B cell (primary cell): ENCODE measurements at regions not wholly inside any gene's neighbourhood (a gene's known extent, or its start where the extent isn't known, plus 50 kb on each side); places are given as distances from the start of the nearest gene placed in this dataset.

ENCODE experiments used
- EZH2 ChIP-seq: IDR thresholded peaks from 2 replicates; pipeline ENCODE4 v1.6.1; 2012; ENCODE audit warnings: borderline replicate concordance, low read depth, mild to moderate bottlenecking, moderate library complexity, low read length; ENCODE audit not compliant: insufficient read depth, poor library complexity, severe bottlenecking
- TF ChIP-seq, protein P1 (sequence below): fragments of 200-600 bp; IDR thresholded peaks from one replicate; pipeline ENCODE4 v1.8.0; 2022; ENCODE audit warnings: antibody characterized with exemption, mild to moderate bottlenecking

DNA sequence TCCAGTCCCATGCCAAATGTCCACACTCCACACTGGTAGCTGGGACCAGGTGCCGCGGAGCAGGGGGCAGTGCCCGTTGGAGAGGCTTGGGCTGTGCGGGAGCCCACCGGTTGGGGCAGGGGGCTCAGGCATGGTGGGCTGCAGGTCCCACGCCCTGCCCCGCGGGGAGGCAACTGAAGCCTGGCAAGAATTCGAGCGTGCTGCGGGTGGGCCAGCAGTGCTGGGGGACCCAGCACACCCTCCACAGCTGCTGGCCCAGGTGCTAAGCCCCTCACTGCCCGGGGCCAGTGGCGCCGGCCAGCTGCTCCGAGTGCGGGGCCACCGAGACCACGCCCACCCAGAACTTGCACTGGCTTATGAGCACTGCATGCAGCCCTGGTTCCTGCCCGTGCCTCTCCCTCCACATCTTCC is 479.4 kb downstream of the ZNF385D start:
- TF ChIP-seq, protein P1, sequence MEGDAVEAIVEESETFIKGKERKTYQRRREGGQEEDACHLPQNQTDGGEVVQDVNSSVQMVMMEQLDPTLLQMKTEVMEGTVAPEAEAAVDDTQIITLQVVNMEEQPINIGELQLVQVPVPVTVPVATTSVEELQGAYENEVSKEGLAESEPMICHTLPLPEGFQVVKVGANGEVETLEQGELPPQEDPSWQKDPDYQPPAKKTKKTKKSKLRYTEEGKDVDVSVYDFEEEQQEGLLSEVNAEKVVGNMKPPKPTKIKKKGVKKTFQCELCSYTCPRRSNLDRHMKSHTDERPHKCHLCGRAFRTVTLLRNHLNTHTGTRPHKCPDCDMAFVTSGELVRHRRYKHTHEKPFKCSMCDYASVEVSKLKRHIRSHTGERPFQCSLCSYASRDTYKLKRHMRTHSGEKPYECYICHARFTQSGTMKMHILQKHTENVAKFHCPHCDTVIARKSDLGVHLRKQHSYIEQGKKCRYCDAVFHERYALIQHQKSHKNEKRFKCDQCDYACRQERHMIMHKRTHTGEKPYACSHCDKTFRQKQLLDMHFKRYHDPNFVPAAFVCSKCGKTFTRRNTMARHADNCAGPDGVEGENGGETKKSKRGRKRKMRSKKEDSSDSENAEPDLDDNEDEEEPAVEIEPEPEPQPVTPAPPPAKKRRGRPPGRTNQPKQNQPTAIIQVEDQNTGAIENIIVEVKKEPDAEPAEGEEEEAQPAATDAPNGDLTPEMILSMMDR, result no peak
- no peak for TF ChIP-seq EZH2
